Thoracic aorta (tissue), 2 donors: ENCODE measurements at regions not wholly inside any gene's neighbourhood (a gene's known extent, or its start where the extent isn't known, plus 50 kb on each side); places are given as distances from the start of the nearest gene placed in this dataset.
"Not testable (repeated sequence)": the region's sequence is repeated elsewhere in the genome, so short reads cannot be mapped to it uniquely, and the experiment has no call there.

Experiments
- ATAC-seq: fragments of 150-250 bp; one replicate; pipeline ENCODE4 v1.8.0; 2017; ENCODE audit warnings: low read depth; ENCODE audit not compliant: insufficient number of reproducible peaks, low FRiP score
- DNase-seq: peaks from one replicate; pipeline ENCODE4 v3.0.0-alpha.2; 2020; ENCODE audit warnings: low spot score
- H3K27ac ChIP-seq, 2 donors: fragments of 200-600 bp; sonication (generic); 1 replicate in 1 of 2; 2 replicates in 1 of 2; pipeline ENCODE4 v1.5.1; 2016; ENCODE audit warnings: mild to moderate bottlenecking in 2 of 2, moderate library complexity in 2 of 2
- H3K27me3 ChIP-seq: fragments of 200-600 bp; sonication (generic); replicated peaks from 2 replicates; pipeline ENCODE4 v1.6.0; 2016; ENCODE audit warnings: mild to moderate bottlenecking; ENCODE audit not compliant: insufficient read depth
- H3K36me3 ChIP-seq: fragments of 200-600 bp; sonication (generic); one replicate; pipeline ENCODE4 v1.5.1; 2016
- H3K4me1 ChIP-seq, 2 donors: fragments of 200-600 bp; sonication (generic); 1 replicate in 1 of 2; 2 replicates in 1 of 2; pipeline versions ENCODE4 v1.5.1 to v1.6.0; 2016; ENCODE audit warnings: low read depth in 2 of 2, mild to moderate bottlenecking in 1 of 2; ENCODE audit not compliant: control insufficient read depth in 1 of 2
- H3K4me3 ChIP-seq: fragments of 200-600 bp; sonication (generic); 2 replicates; pipeline ENCODE4 v1.5.1; 2016; ENCODE audit warnings: mild to moderate bottlenecking
- H3K9me3 ChIP-seq: fragments of 200-600 bp; sonication (generic); 2 replicates; pipeline ENCODE4 v1.5.1; 2016
- TF ChIP-seq, protein P1 (sequence below): fragments of 200-600 bp; sonication (generic); IDR thresholded peaks from one replicate; pipeline ENCODE4 v1.5.1; 2019; ENCODE audit warnings: antibody characterized with exemption

DNA sequence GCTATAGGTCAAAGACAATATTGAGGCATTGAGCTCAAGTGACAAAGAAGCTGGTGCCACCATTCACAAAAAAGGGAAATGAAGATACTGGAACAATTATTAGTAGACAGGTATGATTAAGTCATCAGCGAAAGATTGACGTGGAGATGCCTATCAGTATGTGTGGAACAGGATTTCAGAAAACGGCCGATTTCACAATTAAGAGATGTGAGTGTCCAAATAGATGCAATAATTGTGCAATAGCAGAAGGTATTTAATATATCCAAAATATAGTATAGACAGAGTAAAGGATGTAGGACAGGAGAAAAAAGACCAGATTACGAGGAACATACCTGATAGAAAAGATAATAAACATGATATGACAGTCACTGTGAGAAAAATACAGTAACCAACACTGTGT, 433.1 kb downstream of the C12orf50 start:
- DNase-seq (no peak), ATAC-seq (no peak)
- no peaks in the 10 kb centered on the region for H3K36me3 ChIP-seq
- H3K27me3 ChIP-seq, result no peaks in the 10 kb centered on the region
- TF ChIP-seq, protein P1, sequence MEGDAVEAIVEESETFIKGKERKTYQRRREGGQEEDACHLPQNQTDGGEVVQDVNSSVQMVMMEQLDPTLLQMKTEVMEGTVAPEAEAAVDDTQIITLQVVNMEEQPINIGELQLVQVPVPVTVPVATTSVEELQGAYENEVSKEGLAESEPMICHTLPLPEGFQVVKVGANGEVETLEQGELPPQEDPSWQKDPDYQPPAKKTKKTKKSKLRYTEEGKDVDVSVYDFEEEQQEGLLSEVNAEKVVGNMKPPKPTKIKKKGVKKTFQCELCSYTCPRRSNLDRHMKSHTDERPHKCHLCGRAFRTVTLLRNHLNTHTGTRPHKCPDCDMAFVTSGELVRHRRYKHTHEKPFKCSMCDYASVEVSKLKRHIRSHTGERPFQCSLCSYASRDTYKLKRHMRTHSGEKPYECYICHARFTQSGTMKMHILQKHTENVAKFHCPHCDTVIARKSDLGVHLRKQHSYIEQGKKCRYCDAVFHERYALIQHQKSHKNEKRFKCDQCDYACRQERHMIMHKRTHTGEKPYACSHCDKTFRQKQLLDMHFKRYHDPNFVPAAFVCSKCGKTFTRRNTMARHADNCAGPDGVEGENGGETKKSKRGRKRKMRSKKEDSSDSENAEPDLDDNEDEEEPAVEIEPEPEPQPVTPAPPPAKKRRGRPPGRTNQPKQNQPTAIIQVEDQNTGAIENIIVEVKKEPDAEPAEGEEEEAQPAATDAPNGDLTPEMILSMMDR, result no peak
- H3K9me3 ChIP-seq, result no peaks in the 10 kb centered on the region
- no peak overlapping the region for H3K4me3 ChIP-seq
- no peaks in the 10 kb centered on the region for H3K4me1 ChIP-seq
- no peak overlapping the region for H3K27ac ChIP-seq

GRCh38 chr12:87585882-87586557, 443.2 kb downstream of the C12orf50 start:
- no peaks in the 10 kb centered on the region for H3K36me3 ChIP-seq
- no peaks in the 10 kb centered on the region for H3K27me3 ChIP-seq
- no peak overlapping the region for H3K4me3 ChIP-seq
- no peak for ATAC-seq
- TF ChIP-seq, protein P1, result no peak
- no peak overlapping the region for H3K27ac ChIP-seq
- no peaks in the 10 kb centered on the region for H3K4me1 ChIP-seq
- no peaks in the 10 kb centered on the region for H3K9me3 ChIP-seq
- DNase-seq, result no peak

GRCh38 chr12:87579091-87579490, 450.1 kb downstream of the C12orf50 start:
- DNase-seq, H3K4me3 ChIP-seq: not testable (repeated sequence)

GRCh38 chr12:87575906-87576305, 453.3 kb downstream of the C12orf50 start:
- Histone ChIP-seq H3K27me3 (no peaks in the 10 kb centered on the region), H3K4me1 (no peaks in the 10 kb centered on the region), H3K9me3 (no peaks in the 10 kb centered on the region), H3K4me3 (no peak overlapping the region), H3K27ac (no peak overlapping the region), H3K36me3 (no peaks in the 10 kb centered on the region)
- DNase-seq (no peak), ATAC-seq (no peak)
- TF ChIP-seq, protein P1, result no peak

More at GRCh38 chr12:87579091-87579490, 450.1 kb downstream of the C12orf50 start:
- H3K36me3 ChIP-seq, ATAC-seq, H3K27me3 ChIP-seq, H3K9me3 ChIP-seq, H3K4me1 ChIP-seq, H3K27ac ChIP-seq: not testable (repeated sequence)

DNA sequence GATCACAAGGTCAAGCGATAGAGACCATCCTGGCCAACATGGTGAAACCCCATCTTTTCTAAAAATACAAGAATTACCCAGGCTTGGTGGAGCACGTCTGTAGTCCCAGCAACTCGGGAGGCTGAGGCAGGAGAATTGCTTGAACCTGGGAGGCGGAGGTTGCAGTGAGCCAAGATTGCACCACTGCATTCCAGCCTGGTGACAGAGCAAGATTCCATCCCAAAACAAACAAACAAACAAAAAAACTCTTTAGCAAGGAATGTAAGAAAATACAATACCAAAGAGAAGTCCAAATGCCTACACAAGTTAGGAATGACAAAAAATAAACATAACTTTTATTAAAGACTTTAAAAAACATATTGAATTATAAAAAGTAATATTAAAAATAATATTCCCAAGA, 462.3 kb downstream of the C12orf50 start:
- H3K27ac ChIP-seq, H3K27me3 ChIP-seq, DNase-seq, H3K36me3 ChIP-seq, H3K9me3 ChIP-seq, H3K4me3 ChIP-seq, H3K4me1 ChIP-seq, ATAC-seq: not testable (repeated sequence)

DNA sequence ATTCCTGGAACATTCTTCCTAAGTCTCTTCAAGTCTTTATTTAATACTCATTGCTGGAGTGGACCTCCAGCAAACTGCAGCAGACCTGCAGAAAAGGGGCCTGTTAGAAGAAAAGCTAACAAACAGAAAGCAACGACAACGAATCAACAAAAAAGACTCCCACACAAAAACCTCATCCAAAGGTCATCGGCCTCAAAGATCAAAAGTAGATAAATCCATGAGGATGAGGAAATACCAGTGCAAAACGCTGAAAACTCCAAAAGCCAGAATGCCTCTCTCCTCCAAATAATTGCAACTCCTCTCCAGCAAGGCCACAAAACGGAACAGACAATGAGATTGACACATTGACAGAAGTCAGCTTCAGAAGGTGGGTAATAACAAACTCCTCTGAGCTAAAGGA, 472.2 kb downstream of the C12orf50 start:
- H3K4me3 ChIP-seq, result no peak overlapping the region
- TF ChIP-seq, protein P1, result no peak
- H3K9me3 ChIP-seq, result no peaks in the 10 kb centered on the region
- no peak for ATAC-seq
- no peak overlapping the region for H3K27ac ChIP-seq
- no peak for DNase-seq
- no peaks in the 10 kb centered on the region for H3K4me1 ChIP-seq
- no peaks in the 10 kb centered on the region for H3K36me3 ChIP-seq
- H3K27me3 ChIP-seq, result no peaks in the 10 kb centered on the region

DNA sequence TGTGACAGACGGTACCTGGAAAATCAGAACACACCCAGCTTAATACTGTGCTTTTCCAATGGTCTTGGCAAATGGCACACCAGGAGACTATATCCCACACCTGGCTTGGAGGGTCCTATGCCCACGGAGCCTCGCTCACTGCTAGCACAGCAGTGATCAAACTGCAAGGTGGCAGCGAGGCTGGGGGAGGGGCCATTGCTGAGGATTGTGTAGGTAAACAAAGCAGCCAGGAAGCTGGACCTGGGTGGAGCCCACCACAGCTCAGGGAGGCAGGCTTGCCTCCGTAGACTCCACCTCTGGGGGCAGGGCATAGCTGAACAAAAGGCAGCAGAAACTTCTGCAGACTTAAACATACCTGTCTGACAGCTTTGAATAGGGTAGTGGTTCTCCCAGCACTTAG, 498.0 kb downstream of the C12orf50 start:
- not testable (repeated sequence) for H3K27me3 ChIP-seq, H3K36me3 ChIP-seq, H3K27ac ChIP-seq, H3K4me3 ChIP-seq, ATAC-seq, DNase-seq, H3K9me3 ChIP-seq, H3K4me1 ChIP-seq
